IMR-90 (cell line): ENCODE measurements at regions not wholly inside any gene's neighbourhood (a gene's known extent, or its start where the extent isn't known, plus 50 kb on each side); places are given as distances from the start of the nearest gene placed in this dataset.

Experiments used
- ATAC-seq: fragments of 200-7000 bp; cut with Tn5 transposase; 2 replicates; pipeline ENCODE4 v1.9.1; 2020; ENCODE audit warnings: low read depth, mild to moderate bottlenecking, moderate library complexity
- BruUV-seq: library from RNA; stranded (reverse); fragments of 400-500 nt; replicated peaks from 2 replicates; lab custom pipeline; 2021; lab: Mats Ljungman, UMichigan
- CTCF ChIA-PET: fragments of 300-600 bp; formaldehyde crosslinking; extraction: SDS; loops from one replicate; lab custom pipeline; 2021; ENCODE audit warnings: antibody characterized with exemption; lab: Yijun Ruan, JAX
- POLR2A ChIA-PET: fragments of 300-600 bp; sonication (Branson Sonifier 250); formaldehyde crosslinking; loops from one replicate; lab custom pipeline; 2022; ENCODE audit warnings: antibody characterized with exemption; ENCODE audit not compliant: unreplicated experiment; lab: Charles Lee
- DNase-seq: peaks from one replicate; pipeline ENCODE4 v3.0.0; 2013
- H2AFZ ChIP-seq: replicated peaks from 2 replicates; pipeline ENCODE3; 2013; ENCODE audit warnings: low read length, mild to moderate bottlenecking; ENCODE audit not compliant: poor library complexity
- H2AK5ac ChIP-seq: 2 replicates; pipeline ENCODE4 v1.6.1; 2013; ENCODE audit warnings: low read depth, low read length, inconsistent platforms
- H2AK9ac ChIP-seq: replicated peaks from 2 replicates; pipeline ENCODE3; 2013; ENCODE audit warnings: mild to moderate bottlenecking, low read depth, low read length, moderate library complexity; ENCODE audit not compliant: poor library complexity
- H2BK120ac ChIP-seq: 2 replicates; pipeline ENCODE4 v1.6.1; 2013; ENCODE audit warnings: low read depth, low read length, inconsistent platforms
- H2BK15ac ChIP-seq: 3 replicates; pipeline ENCODE4 v1.6.1; 2013; ENCODE audit warnings: low read depth, low read length, inconsistent platforms
- H2BK20ac ChIP-seq: 2 replicates; pipeline ENCODE4 v1.6.1; 2013; ENCODE audit warnings: low read depth, mild to moderate bottlenecking, inconsistent platforms, low read length, moderate library complexity
- H2BK5ac ChIP-seq: 2 replicates; pipeline ENCODE4 v1.6.1; 2013; ENCODE audit warnings: mild to moderate bottlenecking, low read depth, low read length, inconsistent platforms; ENCODE audit not compliant: poor library complexity, severe bottlenecking
- H3K14ac ChIP-seq: replicated peaks from 2 replicates; pipeline ENCODE4 v1.6.1; 2013; ENCODE audit warnings: low read depth, low read length, inconsistent platforms
- H3K18ac ChIP-seq: 2 replicates; pipeline ENCODE4 v1.6.1; 2013; ENCODE audit warnings: low read depth, low read length, control low read depth
- H3K23ac ChIP-seq: 2 replicates; pipeline ENCODE4 v1.6.1; 2013; ENCODE audit warnings: low read depth, low read length, inconsistent platforms
- H3K27ac ChIP-seq: 2 replicates; pipeline ENCODE4 v1.5.1; 2013; ENCODE audit warnings: mild to moderate bottlenecking, control low read depth, low read length; ENCODE audit not compliant: insufficient read depth
- H3K27me3 ChIP-seq: 2 replicates; pipeline ENCODE4 v1.6.1; 2013; ENCODE audit warnings: low read length; ENCODE audit not compliant: control insufficient read depth, insufficient read depth
- H3K36me3 ChIP-seq: 2 replicates; pipeline ENCODE4 v1.6.1; 2013; ENCODE audit warnings: low read length, mixed read lengths; ENCODE audit not compliant: control insufficient read depth, insufficient read depth
- H3K4ac ChIP-seq: 2 replicates; pipeline ENCODE4 v1.6.1; 2013; ENCODE audit warnings: low read depth, low read length, inconsistent platforms
- H3K4me1 ChIP-seq: 2 replicates; pipeline ENCODE4 v1.6.1; 2013; ENCODE audit warnings: low read length, mixed read lengths; ENCODE audit not compliant: control insufficient read depth, insufficient read depth
- H3K4me2 ChIP-seq: 2 replicates; pipeline ENCODE4 v1.6.1; 2013; ENCODE audit warnings: low read depth, mild to moderate bottlenecking, control low read depth, low read length, moderate library complexity
- H3K4me3 ChIP-seq: 2 replicates; pipeline ENCODE4 v1.5.1; 2013; ENCODE audit warnings: low read depth, mild to moderate bottlenecking, control low read depth, low read length, moderate library complexity; ENCODE audit not compliant: insufficient read depth
- H3K56ac ChIP-seq: 2 replicates; pipeline ENCODE4 v1.6.1; 2013; ENCODE audit warnings: low read length, inconsistent platforms; ENCODE audit not compliant: insufficient read depth; ENCODE audit errors: extremely low read depth
- H3K79me1 ChIP-seq, 2 experiments: 2 replicates each; pipeline ENCODE4 v1.6.1; 2013; ENCODE audit warnings: low read length in 2 of 2, inconsistent platforms in 1 of 2, low read depth in 1 of 2
- H3K9ac ChIP-seq: 2 replicates; pipeline ENCODE4 v1.6.1; 2013; ENCODE audit warnings: low read depth, low read length, control low read depth
- H3K9me1 ChIP-seq: 2 replicates; pipeline ENCODE4 v1.6.1; 2013; ENCODE audit warnings: low read length, inconsistent platforms; ENCODE audit not compliant: insufficient read depth
- H3K9me3 ChIP-seq: 2 replicates; pipeline ENCODE4 v1.6.1; 2013; ENCODE audit warnings: low read length; ENCODE audit not compliant: control insufficient read depth, insufficient read depth
- H4K20me1 ChIP-seq: 2 replicates; pipeline ENCODE4 v1.6.1; 2013; ENCODE audit warnings: low read length, inconsistent platforms; ENCODE audit not compliant: insufficient read depth
- H4K5ac ChIP-seq: 2 replicates; pipeline ENCODE4 v1.6.1; 2013; ENCODE audit warnings: mild to moderate bottlenecking, low read depth, low read length, control low read depth
- H4K8ac ChIP-seq, 2 experiments: 2 replicates each; pipeline ENCODE4 v1.6.1; 2013; ENCODE audit warnings: low read depth in 2 of 2, low read length in 2 of 2, control low read depth in 1 of 2, inconsistent platforms in 1 of 2
- H4K91ac ChIP-seq: 2 replicates; pipeline ENCODE4 v1.6.1; 2013; ENCODE audit warnings: low read depth, low read length, inconsistent platforms; ENCODE audit not compliant: insufficient read depth
- BHLHE40 ChIP-seq: fragments of 150-350 bp; IDR thresholded peaks from 2 replicates; pipeline ENCODE4 v1.6.1; 2016; ENCODE audit warnings: mild to moderate bottlenecking, low read depth, low read length
- CEBPB ChIP-seq: IDR thresholded peaks from 2 replicates; pipeline ENCODE4 v1.6.1; 2012; ENCODE audit warnings: low read depth, low read length, improper control_type of control experiment
- ELK1 ChIP-seq: fragments of 150-350 bp; IDR thresholded peaks from 2 replicates; pipeline ENCODE4 v1.6.1; 2016; ENCODE audit warnings: low read depth, mild to moderate bottlenecking, low read length, moderate library complexity, borderline replicate concordance
- FOS ChIP-seq: fragments of 150-350 bp; IDR thresholded peaks from 2 replicates; pipeline ENCODE4 v1.6.1; 2016; ENCODE audit warnings: low read depth, low read length
- MAZ ChIP-seq: IDR thresholded peaks from 2 replicates; pipeline ENCODE4 v1.6.1; 2012; ENCODE audit warnings: low read depth, mild to moderate bottlenecking, low read length, improper control_type of control experiment, moderate library complexity, borderline replicate concordance
- MXI1 ChIP-seq: IDR thresholded peaks from 2 replicates; pipeline ENCODE4 v1.6.1; 2012; ENCODE audit warnings: low read depth, mild to moderate bottlenecking, low read length, moderate library complexity, borderline replicate concordance
- RAD21 ChIP-seq: IDR thresholded peaks from 2 replicates; pipeline ENCODE4 v1.6.1; 2012; ENCODE audit warnings: low read length, improper control_type of control experiment
- RCOR1 ChIP-seq: IDR thresholded peaks from 2 replicates; pipeline ENCODE4 v1.6.1; 2012; ENCODE audit warnings: mild to moderate bottlenecking, low read length, improper control_type of control experiment; ENCODE audit not compliant: insufficient replicate concordance
- RFX5 ChIP-seq: IDR thresholded peaks from 2 replicates; pipeline ENCODE4 v1.8.0; 2012; ENCODE audit warnings: low read depth, mild to moderate bottlenecking, low read length, moderate library complexity
- SMC3 ChIP-seq: fragments of 150-350 bp; IDR thresholded peaks from 2 replicates; pipeline ENCODE4 v1.6.1; 2016; ENCODE audit warnings: low read depth, mild to moderate bottlenecking, antibody characterized with exemption, low read length, moderate library complexity
- USF2 ChIP-seq: fragments of 150-350 bp; IDR thresholded peaks from 2 replicates; pipeline ENCODE4 v1.6.1; 2017; ENCODE audit warnings: mild to moderate bottlenecking, antibody characterized with exemption, low read length, low read depth
- WGBS, 2 experiments: methylation state at CpG; one replicate each; pipeline versions ENCODE4 v1.1.5 to v1.1.7; 2013; ENCODE audit warnings: missing lambda C conversion rate in 2 of 2; ENCODE audit not compliant: insufficient read length in 1 of 2; ENCODE audit errors: extremely low coverage in 2 of 2; 5-methylcytosine and 5-hydroxymethylcytosine counted together
- dilution Hi-C: fragments of 300-500 bp; cut with HindIII; formaldehyde crosslinking; loops from one replicate; pipeline ENCODE4 v1.14.3; 2018; ENCODE audit warnings: low sequenced_read_pairs; ENCODE audit not compliant: unreplicated experiment
- in situ Hi-C: fragments of 300-500 bp; cut with MboI; formaldehyde crosslinking; loops from 3 replicates; pipeline ENCODE4 v1.14.3; 2019; ENCODE audit warnings: low sequenced_read_pairs, inconsistent platforms, mixed read lengths
- intact Hi-C: fragments of 100-400 bp; cut with micrococcal nuclease; formaldehyde crosslinking; loops from 2 replicates; pipeline ENCODE4 v1.10.0; 2022

GRCh38 chr16:80277182-80277581 is 263.6 kb upstream of the DYNLRB2 start:
- DNase-seq, result no peak
- Histone ChIP-seq H3K4me3 (no peak overlapping the region), H3K18ac (no peak overlapping the region), H4K5ac (no peak overlapping the region), H3K56ac (no peak overlapping the region), H4K8ac (no peak overlapping the region), H3K9me3 (no peaks in the 10 kb centered on the region), H3K4me2 (no peak overlapping the region), H3K36me3 (no peaks in the 10 kb centered on the region), H2BK15ac (no peak overlapping the region), H2AK9ac (no peak overlapping the region), H2BK120ac (no peak overlapping the region), H3K27ac (no peak overlapping the region), H3K4ac (no peak overlapping the region), H3K14ac (no peak overlapping the region), H2AK5ac (no peak overlapping the region), H3K79me1 (no peaks in the 10 kb centered on the region), H2BK5ac (no peak overlapping the region), H3K9ac (no peak overlapping the region), H2AFZ (no peak overlapping the region), H4K91ac (no peak overlapping the region), H3K9me1 (peaks cover 4% of the 10 kb centered on the region; the same call in 1 of the 2 replicates), H4K20me1 (no peaks in the 10 kb centered on the region), H2BK20ac (no peak overlapping the region), H3K27me3 (no peaks in the 10 kb centered on the region), H3K23ac (no peak overlapping the region), H3K4me1 (peaks cover 5% of the 10 kb centered on the region)
- CTCF ChIA-PET, result no interaction called here
- in situ Hi-C loops (no loop called here), intact Hi-C loops (no loop called here), dilution Hi-C loops (no loop called here)
- TF ChIP-seq USF2 (no peak), SMC3 (no peak), RCOR1 (no peak), RAD21 (no peak), ELK1 (no peak), FOS (no peak), RFX5 (no peak), MAZ (no peak), MXI1 (no peak), CEBPB (no peak), BHLHE40 (no peak)
- WGBS, 2 experiments, result 8% methylated on average over 2 of the region's 5 CpGs; no CpG with 5 or more reads in 1 of the 2 experiments
- BruUV-seq, result no TSS peak
- POLR2A ChIA-PET, result no interaction called here
- no peak for ATAC-seq
